Kidney (tissue), 13 donors: ENCODE measurements at regions not wholly inside any gene's neighbourhood (a gene's known extent, or its start where the extent isn't known, plus 50 kb on each side); places are given as distances from the start of the nearest gene placed in this dataset.

Experiments
- DNase-seq, 5 donors: peaks; one replicate each; pipeline ENCODE4 v3.0.0-alpha.2; 2013 to 2020
- FAIRE-seq: peaks from 2 replicates; lab custom pipeline; 2012; peaks lifted over from hg19 to GRCh38; lab: Jason Lieb, UNC
- H3K27ac ChIP-seq, 2 donors: one replicate each; pipeline ENCODE4 v1.7.0; 2013; ENCODE audit warnings: low read depth in 2 of 2, low read length in 2 of 2, inconsistent platforms in 1 of 2
- H3K27me3 ChIP-seq: one replicate; pipeline ENCODE4 v1.7.1; 2013; ENCODE audit warnings: low read length, inconsistent platforms; ENCODE audit not compliant: control insufficient read depth, insufficient read depth
- H3K36me3 ChIP-seq, 3 donors: one replicate each; pipeline versions ENCODE4 v1.7.0 to v1.7.1; 2013; ENCODE audit warnings: low read length in 3 of 3, control low read depth in 1 of 3, inconsistent platforms in 1 of 3; ENCODE audit not compliant: insufficient read depth in 3 of 3, control insufficient read depth in 2 of 3
- H3K4me1 ChIP-seq, 3 donors: one replicate each; pipeline versions ENCODE4 v1.7.0 to v1.7.1; 2013; ENCODE audit warnings: low read length in 3 of 3, inconsistent platforms in 1 of 3, low read depth in 1 of 3; ENCODE audit not compliant: control insufficient read depth in 2 of 3, insufficient read depth in 2 of 3
- H3K4me3 ChIP-seq, 3 donors: one replicate each; pipeline versions ENCODE4 v1.7.0 to v1.8.1; 2013; ENCODE audit warnings: low read length in 3 of 3, control low read depth in 1 of 3, inconsistent platforms in 1 of 3
- H3K9ac ChIP-seq, 3 donors: one replicate each; pipeline versions ENCODE4 v1.7.0 to v1.7.1; 2013; ENCODE audit warnings: low read length in 3 of 3, control low read depth in 1 of 3, inconsistent platforms in 1 of 3
- H3K9me3 ChIP-seq, 3 donors: one replicate each; pipeline versions ENCODE4 v1.7.0 to v1.7.1; 2013; ENCODE audit warnings: low read length in 3 of 3, control low read depth in 1 of 3, inconsistent platforms in 1 of 3; ENCODE audit not compliant: control insufficient read depth in 2 of 3, insufficient read depth in 1 of 3
- intact Hi-C: fragments of 100-400 bp; cut with DNase I; formaldehyde crosslinking; loops from one replicate; pipeline ENCODE4 v1.11.1; 2022
- TF ChIP-seq, protein P1 (sequence below): IDR thresholded peaks from 3 replicates; pipeline ENCODE4 v1.5.1; 2012; ENCODE audit warnings: mild to moderate bottlenecking, moderate library complexity, borderline replicate concordance; ENCODE audit not compliant: insufficient read depth; ENCODE audit errors: extremely low read depth
- donor health status: control.
- donor health status: control.
- donor health status: control.
- donor health status: control.
- donor health status: control.
- donor health status: DM: yes; HTN: yes; CAD: no.
- donor health status: Normal renal cell carcinoma (clear cell type).

DNA sequence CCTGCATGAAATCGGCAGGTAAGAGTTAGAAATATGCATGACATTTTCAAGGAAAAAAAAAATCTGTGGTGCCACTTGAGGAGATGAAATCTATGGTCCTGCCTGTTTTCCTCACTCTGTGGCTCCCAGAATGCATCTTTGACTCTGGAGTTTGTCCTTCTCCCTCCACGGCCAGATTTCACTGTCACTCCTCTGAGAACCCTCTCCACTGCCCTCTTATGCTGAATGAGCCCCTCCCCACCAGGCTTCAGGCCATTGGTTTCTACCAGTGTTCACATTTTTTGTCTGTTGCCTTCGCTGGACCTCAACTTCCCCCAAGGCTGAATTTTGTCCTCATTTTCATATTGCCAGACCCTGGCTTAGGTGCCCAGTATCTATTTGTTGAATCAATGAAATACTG is 235.0 kb downstream of the ZIC5 start:
- Histone ChIP-seq H3K9me3 (no peaks in the 10 kb centered on the region), H3K4me3 (no peak overlapping the region), H3K9ac (no peak overlapping the region), H3K4me1 (no peaks in the 10 kb centered on the region), H3K36me3 (no peaks in the 10 kb centered on the region), H3K27ac (no peak overlapping the region), H3K27me3 (no peaks in the 10 kb centered on the region)
- FAIRE-seq, result no peak
- TF ChIP-seq, protein P1, sequence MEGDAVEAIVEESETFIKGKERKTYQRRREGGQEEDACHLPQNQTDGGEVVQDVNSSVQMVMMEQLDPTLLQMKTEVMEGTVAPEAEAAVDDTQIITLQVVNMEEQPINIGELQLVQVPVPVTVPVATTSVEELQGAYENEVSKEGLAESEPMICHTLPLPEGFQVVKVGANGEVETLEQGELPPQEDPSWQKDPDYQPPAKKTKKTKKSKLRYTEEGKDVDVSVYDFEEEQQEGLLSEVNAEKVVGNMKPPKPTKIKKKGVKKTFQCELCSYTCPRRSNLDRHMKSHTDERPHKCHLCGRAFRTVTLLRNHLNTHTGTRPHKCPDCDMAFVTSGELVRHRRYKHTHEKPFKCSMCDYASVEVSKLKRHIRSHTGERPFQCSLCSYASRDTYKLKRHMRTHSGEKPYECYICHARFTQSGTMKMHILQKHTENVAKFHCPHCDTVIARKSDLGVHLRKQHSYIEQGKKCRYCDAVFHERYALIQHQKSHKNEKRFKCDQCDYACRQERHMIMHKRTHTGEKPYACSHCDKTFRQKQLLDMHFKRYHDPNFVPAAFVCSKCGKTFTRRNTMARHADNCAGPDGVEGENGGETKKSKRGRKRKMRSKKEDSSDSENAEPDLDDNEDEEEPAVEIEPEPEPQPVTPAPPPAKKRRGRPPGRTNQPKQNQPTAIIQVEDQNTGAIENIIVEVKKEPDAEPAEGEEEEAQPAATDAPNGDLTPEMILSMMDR, result no peak
- intact Hi-C loops, result no loop called here
- no peak for DNase-seq

- Histone ChIP-seq H3K27ac (no peak overlapping the region), H3K27me3 (no peaks in the 10 kb centered on the region), H3K4me1 (no peaks in the 10 kb centered on the region), H3K36me3 (no peaks in the 10 kb centered on the region), H3K4me3 (no peak overlapping the region), H3K9ac (no peak overlapping the region), H3K9me3 (no peaks in the 10 kb centered on the region)
- DNase-seq (no peak), FAIRE-seq (no peak)
- TF ChIP-seq, protein P1, result no peak
- intact Hi-C loops, result no loop called here
Measured at GRCh38 chr13:99734013-99734693, 232.9 kb downstream of the TM9SF2 start.

GRCh38 chr13:99733346-99733745 is 232.1 kb downstream of the TM9SF2 start:
- intact Hi-C loops, result no loop called here

More at GRCh38 chr13:99733346-99733745, 232.1 kb downstream of the TM9SF2 start:
- Histone ChIP-seq H3K4me3 (no peak overlapping the region), H3K27me3 (no peaks in the 10 kb centered on the region), H3K9me3 (no peaks in the 10 kb centered on the region), H3K9ac (no peak overlapping the region), H3K27ac (no peak overlapping the region), H3K4me1 (no peaks in the 10 kb centered on the region), H3K36me3 (no peaks in the 10 kb centered on the region)
- DNase-seq, result no peak
- TF ChIP-seq, protein P1, result no peak
- FAIRE-seq, result no peak
